ENCODE measurements at regions not wholly inside any gene's neighbourhood (a gene's known extent, or its start where the extent isn't known, plus 50 kb on each side); places are given as distances from the start of the nearest gene placed in this dataset.
"Not testable (repeated sequence)": the region's sequence is repeated elsewhere in the genome, so short reads cannot be mapped to it uniquely, and the experiment has no call there.

DNA sequence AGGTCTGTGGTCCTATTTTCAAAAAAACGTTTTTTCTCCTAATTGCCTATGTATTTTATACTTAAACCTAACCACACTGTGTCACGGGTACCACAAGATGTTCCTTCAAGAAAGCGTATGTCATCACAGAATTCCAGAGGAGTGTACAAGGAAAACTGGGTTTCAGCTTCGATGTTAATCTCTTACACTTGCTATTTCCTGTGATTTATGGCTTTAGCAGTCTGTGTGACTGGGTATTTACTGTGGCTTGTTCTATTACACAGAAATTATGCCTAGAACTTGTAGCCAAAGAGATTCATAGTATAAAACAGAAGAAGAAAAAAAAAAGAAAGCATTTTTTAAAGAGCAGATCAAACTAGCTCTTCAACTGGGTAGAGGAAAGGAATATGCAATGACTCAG, 371.1 kb upstream of the FOLH1 start:
- H3K36me3 ChIP-seq; H3K9me3 ChIP-seq; H3K27ac ChIP-seq; H3K4me1 ChIP-seq; intact Hi-C loops (cut with DNase I); DNase-seq; H3K27me3 ChIP-seq; H3K4me3 ChIP-seq (replicated peaks in 1 of 3): not testable (repeated sequence)
- WGBS, 2 donors: 60 to 65% methylated on average over 4 of the region's 4 CpGs

DNA sequence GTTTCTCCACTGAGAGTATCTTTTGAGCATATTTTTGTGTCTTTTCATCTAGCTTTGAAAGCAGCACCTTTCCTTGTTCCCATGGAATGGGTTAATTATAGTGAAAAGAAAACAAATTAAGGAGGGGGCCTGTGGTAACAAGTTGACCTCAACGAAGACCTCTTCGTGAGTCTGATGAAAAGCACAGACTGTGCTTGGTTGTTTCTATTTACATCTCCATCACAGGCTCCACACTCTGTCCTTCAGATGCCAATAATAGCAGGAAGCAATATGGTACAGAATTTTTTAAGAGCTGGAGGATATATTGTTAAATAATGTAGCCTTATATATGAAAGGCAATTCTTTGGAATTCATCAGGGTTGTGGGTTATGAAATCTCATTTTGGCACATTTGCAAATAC, 366.7 kb upstream of the OR4C13 start:
- H3K27me3 ChIP-seq; H3K4me1 ChIP-seq; DNase-seq; intact Hi-C loops (cut with DNase I); H3K27ac ChIP-seq; H3K4me3 ChIP-seq (replicated peaks in 1 of 3); H3K9me3 ChIP-seq; H3K36me3 ChIP-seq: not testable (repeated sequence)
- WGBS, 2 donors: 54 to 62% methylated on average over 2 of the region's 2 CpGs

GRCh38 chr11:49608892-49609291, 343.3 kb upstream of the OR4C13 start:
- H3K36me3 ChIP-seq; H3K4me3 ChIP-seq (replicated peaks in 1 of 3); H3K27ac ChIP-seq; H3K27me3 ChIP-seq; DNase-seq; H3K4me1 ChIP-seq; H3K9me3 ChIP-seq; intact Hi-C loops (cut with DNase I): not testable (repeated sequence)

DNA sequence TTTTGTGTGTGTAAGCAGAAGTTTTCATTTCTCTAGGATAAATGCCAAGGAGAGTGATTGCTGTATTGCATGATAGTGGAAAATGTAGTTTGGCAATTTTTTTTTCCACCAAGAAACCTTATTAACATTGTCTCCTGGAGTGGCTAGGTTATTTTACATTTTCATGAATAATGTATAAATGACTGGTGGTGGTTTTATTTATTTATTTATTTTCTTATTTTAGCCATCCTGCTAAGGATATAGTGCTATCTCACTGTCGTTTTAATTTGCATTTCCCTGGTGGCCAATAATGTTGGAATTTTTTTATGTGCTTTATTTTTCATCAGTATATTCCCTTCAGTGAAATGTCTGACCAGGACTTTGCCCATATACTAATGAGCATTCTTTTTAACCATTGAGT, 328.3 kb upstream of the OR4C13 start:
- H3K36me3 ChIP-seq; intact Hi-C loops (cut with DNase I); H3K4me3 ChIP-seq (replicated peaks in 1 of 3); H3K27ac ChIP-seq; DNase-seq; H3K9me3 ChIP-seq; H3K4me1 ChIP-seq; H3K27me3 ChIP-seq: not testable (repeated sequence)
- WGBS, 2 donors: 0 to 35% methylated on average over 1 of the region's 1 CpG

- intact Hi-C loops (cut with DNase I); DNase-seq; H3K36me3 ChIP-seq; H3K4me1 ChIP-seq; H3K27me3 ChIP-seq; H3K9me3 ChIP-seq; H3K4me3 ChIP-seq (replicated peaks in 1 of 3); H3K27ac ChIP-seq: not testable (repeated sequence)
- 64 to 77% methylated on average over 2 of the region's 2 CpGs for WGBS, 2 donors
These were observed 281.5 kb upstream of the OR4C13 start for GRCh38 chr11:49670705-49671104.

- H3K9me3 ChIP-seq; DNase-seq; H3K4me3 ChIP-seq (replicated peaks in 1 of 3); H3K27ac ChIP-seq; intact Hi-C loops (cut with DNase I); H3K27me3 ChIP-seq; H3K36me3 ChIP-seq; H3K4me1 ChIP-seq: not testable (repeated sequence)
- WGBS, 2 donors: 54 to 61% methylated on average over 1 of the region's 1 CpG
These were observed 250.1 kb upstream of the OR4C13 start for GRCh38 chr11:49702121-49702520.

GRCh38 chr11:49750447-49750846, 201.7 kb upstream of the OR4C13 start:
- intact Hi-C loops (cut with DNase I); H3K4me1 ChIP-seq; H3K36me3 ChIP-seq; H3K27ac ChIP-seq; H3K9me3 ChIP-seq; H3K4me3 ChIP-seq (replicated peaks in 1 of 3); DNase-seq; H3K27me3 ChIP-seq: not testable (repeated sequence)
- 44 to 62% methylated on average over 2 of the region's 2 CpGs for WGBS, 2 donors

GRCh38 chr11:49750960-49751359, 201.2 kb upstream of the OR4C13 start:
- H3K9me3 ChIP-seq; H3K27me3 ChIP-seq; H3K4me3 ChIP-seq (replicated peaks in 1 of 3); DNase-seq; H3K27ac ChIP-seq; H3K4me1 ChIP-seq; intact Hi-C loops (cut with DNase I); H3K36me3 ChIP-seq: not testable (repeated sequence)

DNA sequence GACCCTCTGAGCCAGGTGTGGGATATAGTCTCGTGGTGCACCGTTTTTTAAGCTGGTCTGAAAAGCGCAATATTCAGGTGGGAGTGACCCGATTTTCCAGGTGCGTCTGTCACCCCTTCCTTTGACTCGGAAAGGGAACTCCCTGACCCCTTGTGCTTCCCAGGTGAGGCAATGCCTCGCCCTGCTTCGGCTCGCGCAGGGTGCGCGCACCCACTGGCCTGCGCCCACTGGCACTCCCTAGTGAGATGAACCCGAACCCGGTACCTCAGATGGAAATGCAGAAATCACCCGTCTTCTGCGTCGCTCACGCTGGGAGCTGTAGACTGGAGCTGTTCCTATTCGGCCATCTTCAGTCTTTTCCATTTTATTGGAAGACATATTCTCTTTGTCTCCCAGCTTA, 171.4 kb upstream of the OR4C13 start:
- H3K4me3 ChIP-seq (replicated peaks in 1 of 3); H3K9me3 ChIP-seq; H3K36me3 ChIP-seq; H3K27me3 ChIP-seq; H3K27ac ChIP-seq; DNase-seq; intact Hi-C loops (cut with DNase I); H3K4me1 ChIP-seq: not testable (repeated sequence)
- 92 to 93% methylated on average over 19 of the region's 20 CpGs for WGBS, 2 donors

DNA sequence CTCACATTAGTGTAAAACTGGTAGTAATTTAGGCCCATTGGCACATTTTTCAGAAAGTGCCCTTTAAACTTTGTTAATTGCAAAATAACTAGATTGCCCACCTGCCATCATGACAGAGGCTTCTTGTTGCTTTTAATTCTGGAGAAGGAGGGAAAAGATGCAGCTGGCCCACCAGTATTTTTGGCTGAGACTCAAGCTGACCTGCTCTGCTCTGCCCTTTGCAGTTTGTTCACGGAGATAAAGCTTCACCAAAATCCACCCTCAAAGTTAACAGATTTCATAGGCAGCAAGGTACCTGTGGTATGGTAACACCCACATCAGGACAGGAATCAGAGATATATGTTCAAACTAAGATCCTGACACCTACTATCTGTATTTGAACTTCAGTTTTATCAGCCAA, 170.2 kb upstream of the OR4C13 start:
- H3K4me1 ChIP-seq; H3K9me3 ChIP-seq; intact Hi-C loops (cut with DNase I); H3K27ac ChIP-seq; DNase-seq; H3K36me3 ChIP-seq; H3K4me3 ChIP-seq (replicated peaks in 1 of 3); H3K27me3 ChIP-seq: not testable (repeated sequence)
- 72 to 83% methylated on average over 1 of the region's 1 CpG for WGBS, 2 donors

GRCh38 chr11:49783841-49784240, 168.3 kb upstream of the OR4C13 start:
- H3K4me1 ChIP-seq; H3K27me3 ChIP-seq; intact Hi-C loops (cut with DNase I); H3K27ac ChIP-seq; H3K4me3 ChIP-seq (replicated peaks in 1 of 3); H3K36me3 ChIP-seq; DNase-seq; H3K9me3 ChIP-seq: not testable (repeated sequence)
- 92 to 94% methylated on average over 4 to 5 of the region's 6 CpGs for WGBS, 2 donors

DNA sequence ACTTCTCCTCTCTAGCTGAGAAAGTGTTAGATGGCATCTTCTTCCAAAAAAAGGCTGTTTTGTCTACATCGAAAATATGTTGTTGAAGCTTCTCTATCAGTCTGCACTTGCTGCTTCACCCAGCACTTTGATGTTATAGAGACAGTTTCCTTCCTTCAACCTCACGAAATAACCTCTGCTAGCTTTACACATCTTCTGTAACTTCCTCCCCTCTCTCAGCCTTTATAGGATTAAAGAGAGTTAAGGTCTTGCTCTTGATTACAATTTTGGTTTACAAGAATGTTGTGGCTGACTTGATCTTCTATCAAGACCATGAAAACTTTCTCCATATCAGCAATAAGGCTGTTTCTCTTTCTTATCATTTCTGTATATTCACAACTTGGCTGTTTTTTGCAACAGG, 162.4 kb upstream of the OR4C13 start:
- H3K27me3 ChIP-seq; H3K9me3 ChIP-seq; H3K36me3 ChIP-seq; H3K4me1 ChIP-seq; H3K4me3 ChIP-seq (replicated peaks in 1 of 3); H3K27ac ChIP-seq; intact Hi-C loops (cut with DNase I); DNase-seq: not testable (repeated sequence)
- WGBS, 2 donors: 34 to 51% methylated on average over 2 of the region's 2 CpGs

GRCh38 chr11:49798206-49798837, 153.9 kb upstream of the OR4C13 start:
- H3K27me3 ChIP-seq; DNase-seq; H3K4me3 ChIP-seq (replicated peaks in 1 of 3); H3K36me3 ChIP-seq; H3K27ac ChIP-seq; H3K9me3 ChIP-seq; intact Hi-C loops (cut with DNase I); H3K4me1 ChIP-seq: not testable (repeated sequence)
- 90% methylated on average over 16 to 18 of the region's 39 CpGs for WGBS, 2 donors
